ENCODE measurements at regions not wholly inside any gene's neighbourhood (a gene's known extent, or its start where the extent isn't known, plus 50 kb on each side); places are given as distances from the start of the nearest gene placed in this dataset.
"Not testable (repeated sequence)": the region's sequence is repeated elsewhere in the genome, so short reads cannot be mapped to it uniquely, and the experiment has no call there.

DNA sequence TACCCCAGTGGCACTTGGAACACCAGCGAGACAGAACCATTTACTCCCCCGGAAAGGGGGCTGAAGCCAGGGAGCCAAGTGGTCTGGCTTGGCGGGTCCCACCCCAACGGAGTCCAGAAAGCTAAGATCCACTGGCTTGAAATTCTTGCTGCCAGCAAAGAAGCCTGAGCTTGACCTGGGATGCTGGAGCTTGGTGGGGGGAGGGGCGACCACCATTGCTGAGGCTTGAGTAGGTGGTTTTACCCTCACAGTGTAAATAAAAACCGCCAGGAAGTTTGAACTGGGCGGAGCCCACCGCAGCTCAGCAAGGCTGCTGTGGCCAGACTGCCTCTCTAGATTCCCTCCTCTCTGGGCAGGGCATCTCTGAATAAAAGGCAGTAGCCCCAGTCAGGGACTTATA lies 62.8 kb downstream of the RPS24 start:
- DNase-seq, result not testable (repeated sequence)

DNA sequence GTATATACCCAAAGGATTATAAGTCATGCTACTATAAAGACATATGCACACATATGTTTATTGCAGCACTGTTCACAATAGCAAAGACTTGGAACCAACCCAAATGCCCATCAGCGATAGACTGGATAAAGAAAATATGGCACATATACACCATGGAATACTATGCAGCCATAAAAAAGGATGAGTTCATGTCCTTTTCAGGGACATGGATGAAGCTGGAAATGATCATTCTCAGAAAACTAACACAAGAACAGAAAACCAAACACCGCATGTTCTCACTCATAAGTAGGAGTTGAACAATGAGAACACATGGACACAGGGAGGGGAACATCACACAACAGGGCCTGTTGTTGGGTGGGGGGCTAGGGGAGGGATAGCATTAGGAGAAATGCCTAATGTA lies 68.9 kb downstream of the RPS24 start:
- not testable (repeated sequence) for DNase-seq

DNA sequence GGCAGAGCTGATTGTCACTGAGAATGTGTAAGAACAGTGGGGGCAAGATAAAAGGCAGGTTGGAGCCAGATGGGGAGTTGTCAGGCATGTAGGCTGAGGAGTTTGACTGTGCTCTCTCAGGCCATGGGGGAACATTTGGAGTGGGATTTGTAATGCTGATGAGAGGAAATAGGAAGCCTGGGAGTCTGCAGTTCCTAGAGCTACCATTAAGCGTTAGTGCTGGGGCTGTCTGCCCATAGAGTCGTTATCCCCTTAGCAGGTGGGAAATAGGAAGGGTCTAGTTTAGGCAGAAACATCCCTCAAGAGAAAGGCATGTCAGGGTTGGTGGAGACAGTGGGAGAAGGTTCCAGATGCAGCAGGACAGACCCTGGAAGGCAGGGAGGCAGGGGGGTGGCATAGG lies 75.5 kb downstream of the RPS24 start:
- no peak for DNase-seq

DNA sequence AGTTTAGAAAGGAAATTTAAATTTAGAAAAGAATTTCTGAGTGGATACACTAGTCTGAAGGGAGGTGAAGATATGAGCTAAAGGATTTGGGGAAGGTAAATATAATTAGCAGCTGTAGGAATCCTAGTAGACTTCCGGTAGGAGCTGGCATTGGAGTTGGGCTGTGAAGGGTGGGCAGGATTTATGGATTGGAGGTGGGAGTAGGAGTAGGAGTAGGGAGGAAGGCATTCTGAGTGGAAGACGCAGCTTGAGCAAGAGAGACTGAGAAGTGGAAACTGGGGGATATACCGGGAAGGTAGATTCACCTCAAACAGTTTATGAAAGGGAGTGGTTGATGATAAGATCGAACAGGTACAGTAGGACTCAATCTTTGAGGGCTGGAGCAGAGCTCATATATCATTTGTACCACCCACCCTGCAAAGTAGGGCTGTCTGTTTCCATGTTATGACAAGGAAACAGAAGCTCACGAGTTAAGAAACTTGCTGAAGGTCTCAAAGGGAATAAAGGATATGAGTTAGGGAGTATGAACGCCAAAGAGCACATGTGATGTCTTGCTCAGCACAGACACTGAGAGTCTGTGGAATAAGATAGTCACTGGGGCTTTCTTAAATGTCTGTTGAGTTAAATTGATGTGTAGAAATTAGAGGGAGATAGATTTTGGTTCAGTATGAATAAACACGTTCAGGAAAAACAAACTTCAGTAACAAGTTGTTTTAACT lies 81.6 kb downstream of the RPS24 start:
- no peak for DNase-seq

DNA sequence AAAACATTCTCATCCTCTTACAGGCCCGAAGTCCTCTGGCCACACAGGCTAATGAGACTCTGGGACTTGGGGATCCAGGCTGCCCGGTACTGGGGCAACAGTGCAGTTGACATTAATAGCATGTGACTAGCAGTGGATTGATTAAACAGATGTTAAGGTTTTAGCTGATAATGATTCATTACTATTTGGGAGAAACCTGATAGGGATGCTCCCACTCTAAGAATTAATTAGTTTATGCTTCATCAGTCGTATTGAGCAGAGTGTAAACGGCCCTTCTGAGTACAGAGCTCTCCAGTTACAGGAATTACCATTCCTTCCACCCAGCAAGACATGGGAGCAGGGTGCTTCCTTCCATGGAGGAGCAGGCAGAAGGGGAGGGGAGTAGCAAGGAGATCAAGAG lies 82.7 kb downstream of the RPS24 start:
- no peak for DNase-seq

DNA sequence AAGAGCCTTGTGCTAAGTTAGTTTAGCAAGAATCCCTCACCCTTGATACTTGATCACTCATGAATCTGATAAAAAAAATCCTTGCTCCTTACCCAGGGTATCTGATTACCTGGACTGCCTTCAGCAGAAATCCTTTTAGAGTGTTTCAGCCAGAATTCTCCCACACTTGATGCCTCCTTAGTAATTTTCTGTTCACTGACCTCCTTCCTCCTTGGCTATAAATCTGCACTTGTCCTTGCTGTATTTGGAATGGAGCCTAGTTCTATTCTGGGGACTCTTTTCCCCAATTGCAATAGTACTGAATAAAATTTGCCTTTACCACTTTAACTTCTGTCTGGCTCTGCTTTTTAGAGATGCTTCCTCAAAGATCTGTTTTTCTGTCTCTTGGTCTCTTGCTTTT lies 84.9 kb downstream of the RPS24 start:
- no peak for DNase-seq

DNA sequence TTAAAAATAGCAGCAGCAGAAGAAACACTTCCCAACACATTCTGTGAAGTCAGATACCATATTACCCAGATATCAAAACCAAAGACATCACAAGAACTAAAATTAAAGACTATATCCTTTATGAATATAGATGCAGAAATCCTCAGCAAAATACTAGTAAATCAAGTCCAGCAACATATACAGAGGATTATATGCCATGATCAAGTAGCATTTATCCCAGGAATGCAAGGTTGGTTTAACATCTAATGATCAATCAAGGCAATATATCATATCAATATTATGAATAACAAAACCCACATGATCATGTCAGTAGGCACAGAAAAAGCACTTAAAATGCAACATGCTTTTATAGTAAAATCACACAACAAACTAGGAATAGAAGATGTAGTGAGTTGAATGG lies 88.1 kb downstream of the RPS24 start:
- no peak for DNase-seq

DNA sequence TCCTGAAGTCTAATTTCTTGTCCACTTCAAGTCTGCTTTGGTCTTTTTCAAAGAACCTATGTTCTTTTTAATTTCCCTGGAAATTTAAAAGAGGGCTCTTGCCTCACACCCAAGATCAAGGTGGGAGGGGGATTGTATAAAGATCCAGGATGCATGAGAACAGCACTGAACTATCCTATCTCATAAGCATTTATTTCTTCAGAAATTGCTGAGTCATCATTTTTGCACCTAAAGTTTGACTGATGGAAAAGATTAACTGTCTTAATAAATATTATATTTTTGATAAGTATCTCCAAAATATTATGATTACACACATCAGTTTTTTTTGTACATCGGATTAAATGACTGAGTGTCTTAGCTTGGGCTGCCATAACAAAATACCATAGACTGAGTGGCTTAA lies 90.5 kb downstream of the RPS24 start:
- no peak for DNase-seq

DNA sequence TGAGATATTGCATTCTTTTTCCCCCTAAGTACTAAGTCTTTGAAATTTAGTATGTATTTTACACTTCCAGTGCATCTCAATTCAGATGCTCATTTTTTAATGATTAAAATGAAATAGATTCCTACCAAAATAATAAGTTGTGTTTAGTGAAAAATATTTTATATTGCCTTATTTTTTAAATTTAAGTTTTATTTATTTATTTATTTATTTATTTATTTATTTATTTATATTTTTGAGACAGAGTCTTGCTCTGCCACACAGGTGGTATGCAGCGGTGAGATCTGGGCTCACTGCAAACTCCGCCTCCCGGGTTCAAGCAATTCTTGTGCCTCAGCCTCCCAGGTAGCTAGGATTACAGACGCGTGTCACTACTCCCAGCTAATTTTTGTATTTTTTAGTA lies 95.5 kb downstream of the RPS24 start:
- DNase-seq, result no peak

DNA sequence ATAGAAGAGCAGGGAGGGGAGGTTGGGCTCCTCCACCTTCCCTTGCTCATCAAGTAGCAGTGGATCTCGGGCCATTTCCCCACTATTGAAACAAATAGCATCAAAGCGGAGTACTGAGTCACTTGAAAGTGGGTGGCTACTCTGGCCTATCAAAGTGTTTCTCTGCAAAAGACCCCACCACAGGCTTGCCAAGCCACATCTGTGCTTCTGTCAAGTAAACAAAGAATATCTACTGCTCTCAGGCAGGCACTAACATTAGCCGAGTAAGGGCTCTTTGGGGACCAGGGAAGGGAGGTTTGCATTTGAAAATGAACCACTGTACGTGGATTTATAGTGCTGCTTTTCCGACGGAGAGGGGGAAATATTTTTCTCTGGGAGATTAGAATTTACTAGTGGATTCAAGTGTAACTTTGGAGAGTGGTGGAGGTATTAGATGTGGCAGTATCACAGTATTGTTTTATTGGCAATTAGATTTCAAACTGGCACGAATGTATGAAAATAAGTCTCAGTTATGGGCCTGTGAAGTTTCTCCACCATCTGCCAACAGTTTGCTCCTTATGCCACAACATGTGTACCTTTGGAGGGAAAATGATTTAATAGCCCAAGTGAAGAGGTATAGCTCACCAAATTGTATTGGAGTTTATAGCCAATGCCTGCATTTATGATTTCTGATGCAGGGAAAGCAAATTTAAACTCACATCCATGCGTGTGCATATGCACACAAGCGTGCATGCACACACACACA lies 97.5 kb downstream of the RPS24 start:
- no peak for DNase-seq

DNA sequence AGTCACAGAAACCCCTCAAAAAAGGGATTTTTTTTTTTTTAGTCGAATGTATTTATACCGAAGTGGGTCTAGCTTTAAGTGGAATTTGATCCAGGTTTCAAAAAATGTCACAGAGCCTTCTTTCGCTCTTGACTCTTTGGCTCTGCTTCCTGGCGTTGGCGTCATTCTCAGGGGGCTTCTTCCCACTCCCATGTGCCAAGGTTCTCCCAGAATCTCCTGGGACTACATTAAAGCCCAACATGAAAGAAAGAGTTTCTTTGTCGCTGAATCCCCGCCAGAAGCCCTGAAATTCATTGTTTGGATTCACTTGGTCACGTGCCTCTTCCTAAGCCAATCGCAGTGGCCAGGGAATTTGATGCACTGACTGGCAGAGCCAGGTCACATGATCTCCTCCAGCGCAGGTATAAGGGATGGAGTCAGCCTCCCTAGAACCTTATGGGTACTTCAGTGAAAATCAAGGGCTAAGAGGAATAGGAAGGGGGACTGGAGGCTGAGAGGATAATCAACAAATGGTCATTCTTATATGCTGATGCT lies 101.2 kb downstream of the RPS24 start:
- DNase-seq, result no peak

DNA sequence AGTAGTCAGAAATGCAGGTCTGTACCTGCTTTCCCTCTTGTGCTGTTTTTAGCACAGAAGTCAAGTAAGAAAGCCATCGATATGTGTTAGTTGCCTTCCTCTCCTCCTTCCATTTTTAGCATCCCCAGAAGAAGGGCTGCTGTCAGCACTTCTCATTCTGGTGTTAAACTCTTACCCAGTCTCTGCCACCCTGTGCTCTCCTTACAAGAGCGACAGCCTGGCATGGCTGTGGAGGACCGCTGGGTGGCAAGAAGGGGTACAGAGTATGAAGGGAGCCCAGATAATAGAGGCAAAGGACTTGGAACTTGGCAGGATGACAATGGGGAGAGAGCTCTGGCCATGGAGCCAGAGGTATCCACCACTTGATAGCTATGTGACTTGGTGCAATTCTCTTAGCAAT lies 103.5 kb downstream of the RPS24 start:
- DNase-seq, result no peak

DNA sequence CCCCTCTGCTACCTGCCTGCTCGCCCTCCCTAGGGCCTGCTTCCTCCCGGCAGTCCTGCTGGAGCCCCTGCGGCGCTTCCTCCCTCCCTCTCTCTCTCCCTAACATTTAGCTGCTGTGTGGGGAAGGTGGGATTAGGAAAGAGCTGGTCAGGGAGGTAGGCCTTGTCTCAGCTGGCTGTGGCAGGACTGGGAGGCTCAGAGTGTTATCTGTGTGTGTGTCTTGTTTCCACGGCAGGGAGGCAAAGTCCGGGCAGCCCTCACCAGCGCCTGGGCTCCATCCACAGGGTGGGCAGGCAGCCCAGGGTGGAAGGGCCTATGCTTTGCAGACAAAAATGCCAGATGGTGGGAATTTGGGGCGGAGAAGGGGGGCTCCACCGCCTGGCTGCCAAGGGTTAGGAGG lies 105.7 kb downstream of the RPS24 start:
- DNase-seq, result no peak

DNA sequence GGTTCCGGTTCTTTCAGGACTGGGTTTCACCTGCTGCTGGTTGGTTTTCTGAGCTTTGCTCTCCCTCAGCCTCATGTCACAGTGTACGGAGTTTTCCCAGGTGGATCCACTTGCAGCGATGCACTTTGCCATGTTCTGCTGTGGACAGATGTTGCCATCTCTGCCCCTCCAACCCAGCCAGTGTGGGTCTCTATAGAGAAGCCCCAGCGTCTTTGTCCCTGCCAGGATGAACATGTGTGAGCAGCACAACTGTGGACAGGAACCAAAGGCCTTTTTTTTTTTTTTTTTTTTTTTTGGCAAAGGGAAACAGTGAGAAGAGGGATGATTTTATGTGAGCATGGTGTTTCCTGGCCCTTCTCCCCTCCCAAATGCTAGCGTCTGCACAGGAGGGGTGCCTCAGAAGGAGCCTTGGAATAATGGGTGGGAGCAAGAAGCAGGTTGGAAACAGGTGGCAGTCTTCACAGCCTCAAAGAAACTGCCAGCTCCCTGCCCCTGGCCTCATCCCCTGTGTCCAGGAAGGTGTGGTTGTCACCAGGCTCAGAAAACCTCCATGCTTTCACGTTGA lies 106.5 kb downstream of the RPS24 start:
- DNase-seq, result no peak

DNA sequence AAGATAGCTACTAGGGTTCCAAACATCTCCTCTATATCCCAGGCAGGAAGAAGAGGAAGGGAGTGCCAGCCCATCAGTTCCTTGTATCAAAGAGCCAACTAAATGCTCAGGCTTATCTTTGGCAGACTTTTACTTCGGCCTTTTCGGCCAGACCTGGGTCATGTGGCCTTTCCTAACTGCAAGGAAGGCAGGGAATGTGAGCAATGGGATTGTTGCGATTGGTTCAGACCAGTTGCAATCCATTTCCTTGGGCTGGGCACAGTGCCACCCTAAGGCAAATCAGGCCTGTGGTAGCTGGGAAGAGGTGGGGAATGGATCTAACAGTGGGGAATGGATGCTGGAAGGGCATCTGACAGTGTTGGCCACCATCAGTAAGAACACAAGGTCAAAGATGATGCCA lies 109.9 kb downstream of the RPS24 start:
- no peak for DNase-seq

DNA sequence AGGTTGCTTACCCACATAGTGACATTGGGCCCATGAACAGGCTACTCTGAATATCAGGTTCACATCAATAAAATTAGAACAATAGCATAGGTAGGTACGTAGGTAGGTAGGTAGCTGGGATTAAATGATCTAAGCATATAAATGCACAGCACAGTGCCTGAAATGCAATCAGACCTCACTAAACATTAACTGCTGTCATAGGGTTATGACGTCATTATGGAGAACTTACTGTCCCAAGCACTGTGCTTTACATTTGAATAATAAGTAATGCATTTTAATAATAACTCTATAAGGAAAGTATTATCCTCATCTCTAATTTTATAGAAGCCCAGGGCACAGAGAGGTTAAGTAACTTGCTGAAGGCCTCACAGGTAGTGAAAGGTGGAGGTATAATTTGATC lies 112.5 kb downstream of the RPS24 start:
- DNase-seq, result no peak

DNA sequence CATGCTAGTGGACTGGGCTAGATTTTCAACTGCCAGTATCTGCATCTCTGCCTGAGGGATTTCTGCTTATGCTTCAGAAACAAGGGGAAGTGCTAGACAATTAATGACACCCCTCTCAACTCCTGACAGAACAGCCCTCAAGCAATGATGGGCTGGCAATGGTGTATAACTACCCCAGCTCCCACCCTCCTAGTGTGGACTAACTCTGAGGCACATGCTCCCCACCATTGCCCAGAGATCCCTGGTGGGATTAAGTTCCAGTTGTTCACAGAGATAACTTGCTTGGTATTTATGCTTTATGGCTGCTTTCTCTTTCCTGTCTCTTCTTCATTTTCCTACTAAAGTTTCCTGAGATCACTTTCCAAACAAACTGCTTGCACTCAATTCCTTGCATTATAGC lies 113.5 kb downstream of the RPS24 start:
- no peak for DNase-seq

DNA sequence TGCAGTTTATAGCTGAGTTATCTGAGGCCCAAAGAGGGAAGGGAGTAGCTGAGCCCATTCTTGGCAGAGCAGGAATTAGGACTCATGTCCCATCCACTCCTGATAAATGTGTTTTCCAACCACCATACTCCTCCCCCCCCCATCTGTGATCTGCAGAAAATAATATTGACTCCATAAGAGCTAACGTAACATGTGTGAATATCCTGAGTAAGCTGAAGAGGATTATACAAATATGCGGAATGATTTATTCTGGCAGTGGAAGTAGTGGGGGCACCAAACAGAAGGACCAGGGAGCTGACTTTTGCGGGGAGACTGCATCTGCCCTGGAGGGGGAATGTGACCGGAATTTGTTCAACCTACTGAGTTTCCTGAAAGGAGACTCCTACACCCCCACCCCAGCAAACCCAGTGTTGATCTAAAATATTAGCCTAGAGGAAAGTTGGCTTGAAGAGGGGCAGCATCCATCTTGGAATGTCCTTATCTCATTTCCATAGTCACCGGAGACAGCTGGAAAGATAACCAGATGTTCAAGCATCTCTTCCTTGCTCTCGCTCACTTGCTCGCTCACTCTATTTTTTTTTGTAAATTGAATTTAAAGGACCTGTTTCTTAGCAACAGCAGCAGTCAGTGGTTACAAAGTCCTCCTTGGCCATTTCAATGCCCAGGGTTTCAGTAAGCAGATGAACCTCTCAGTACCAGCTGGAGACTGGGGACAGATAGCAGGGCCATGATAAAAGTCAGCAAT lies 114.7 kb downstream of the RPS24 start:
- no peak for DNase-seq

DNA sequence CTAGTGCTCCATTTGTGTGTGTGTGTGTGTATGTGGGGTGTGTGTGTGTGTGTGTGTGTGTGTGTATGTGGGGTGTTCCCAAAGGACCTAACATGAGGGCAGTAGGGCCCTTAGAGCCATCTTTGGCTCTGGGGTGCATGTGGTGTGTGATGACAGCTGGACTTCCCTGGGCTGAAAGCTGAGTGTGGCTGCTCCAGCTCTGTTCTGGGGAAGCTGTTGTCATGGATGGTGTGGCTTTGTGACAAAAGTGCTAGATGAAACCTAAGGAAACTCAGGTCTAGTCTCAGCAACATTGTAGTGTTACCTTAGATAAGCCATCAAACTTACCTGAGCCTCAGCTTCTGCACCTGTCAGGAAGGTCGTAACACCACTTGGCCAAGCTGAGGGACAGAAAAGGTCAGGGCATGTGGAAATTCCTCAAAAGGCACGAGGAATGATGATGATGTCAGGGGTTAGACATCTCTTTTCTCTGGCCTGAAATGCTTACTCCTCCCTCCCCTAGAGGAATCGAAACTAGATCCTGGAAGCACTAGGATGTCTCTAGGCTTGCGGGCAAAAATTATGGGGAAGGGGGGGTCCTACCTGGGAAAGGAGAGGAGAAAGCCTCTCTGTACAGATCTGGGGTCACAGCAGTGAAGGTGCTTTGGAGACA lies 115.4 kb downstream of the RPS24 start:
- DNase-seq, result no peak

DNA sequence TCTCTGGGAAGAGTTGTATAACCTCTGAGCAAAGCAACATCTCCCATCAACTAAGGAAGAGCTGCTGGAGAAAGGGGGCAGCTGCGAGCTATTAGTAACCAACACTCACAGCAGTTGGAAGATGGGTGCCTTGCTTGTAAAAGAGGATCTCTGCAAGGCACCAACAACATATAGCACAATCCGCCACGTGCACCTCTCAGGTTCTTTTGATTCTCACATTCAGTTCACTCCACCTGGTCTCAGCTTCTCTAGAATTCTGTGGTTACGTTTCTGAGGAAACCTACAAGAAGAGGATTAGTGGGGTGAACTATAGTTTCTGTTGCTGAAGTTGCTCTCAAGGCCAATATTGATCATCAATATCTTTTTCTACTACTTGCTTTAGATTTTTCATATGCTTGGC lies 117.1 kb downstream of the RPS24 start:
- no peak for DNase-seq

DNA sequence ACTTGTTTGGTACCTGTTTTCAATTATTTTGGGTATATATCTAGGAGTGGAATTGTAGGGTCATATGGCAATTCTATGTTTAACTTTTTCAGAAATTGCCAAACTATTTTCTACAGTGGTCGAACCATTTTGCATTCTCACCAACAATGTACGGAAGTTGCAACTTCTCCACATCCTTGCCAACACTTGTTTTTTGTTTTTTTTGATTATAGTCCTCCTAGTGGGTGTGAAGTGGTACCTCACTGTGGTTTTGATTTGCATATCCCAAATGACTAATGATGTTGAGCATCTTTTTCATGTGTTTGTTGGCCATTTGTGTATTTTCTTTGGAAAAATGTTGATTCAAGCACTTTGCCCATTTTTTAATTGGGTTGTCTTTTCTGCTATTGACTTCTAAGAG lies 122.1 kb downstream of the RPS24 start:
- no peak for DNase-seq

DNA sequence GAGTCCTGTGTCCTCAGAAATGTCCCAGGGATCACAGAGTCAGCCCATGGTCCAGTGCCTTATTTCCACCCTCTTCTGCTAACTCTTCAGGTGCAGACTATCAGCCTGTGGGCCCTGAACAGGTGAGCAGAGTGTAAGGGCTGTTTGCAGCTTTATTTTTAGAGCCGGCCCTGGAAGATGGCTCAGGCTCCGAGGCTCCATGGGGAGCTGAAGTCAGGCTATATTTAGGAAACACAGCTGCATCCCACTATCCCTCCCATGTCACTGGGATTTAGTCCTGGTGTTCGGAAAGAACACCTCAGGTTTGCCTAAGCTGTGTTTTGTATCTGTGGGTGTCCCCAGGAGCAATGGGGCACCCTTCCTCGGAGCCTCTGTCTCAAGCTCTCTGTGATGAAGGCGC lies 126.9 kb downstream of the RPS24 start:
- DNase-seq, result no peak

DNA sequence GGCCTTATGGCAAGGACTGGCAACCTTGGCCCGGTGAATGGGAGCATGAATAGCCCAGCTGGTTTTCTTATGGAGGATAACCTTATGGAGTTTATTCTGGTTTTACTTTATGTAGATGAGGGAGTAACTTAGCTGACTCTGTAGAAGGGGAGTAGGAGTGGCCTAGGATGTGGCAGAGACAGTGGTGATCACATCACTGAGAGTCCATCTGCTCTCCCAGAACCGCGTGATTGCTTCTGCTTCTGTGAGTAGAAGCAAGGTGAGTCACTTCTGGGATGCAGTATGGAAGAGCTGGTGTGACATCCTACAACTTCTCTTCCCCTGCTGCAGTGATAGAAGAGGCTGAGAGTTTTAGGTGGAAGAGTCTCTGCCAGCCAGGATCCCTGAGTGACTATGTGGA lies 129.2 kb downstream of the RPS24 start:
- DNase-seq, result no peak

Data from NCI-H2081 (cell line).